ENCODE measurements at regions not wholly inside any gene's neighbourhood (a gene's known extent, or its start where the extent isn't known, plus 50 kb on each side); places are given as distances from the start of the nearest gene placed in this dataset.

- TF ChIP-seq CTCF (IDR thresholded peaks at IDR 0.05) (no peak), POLR2A (IDR thresholded peaks at IDR 0.05) (no peak)
These were observed 815.8 kb downstream of the EFNA5 start for GRCh38 chr5:106854922-106855321.

Measured in right lobe of liver (tissue), 4 donors.